NCI-H774 (cell line): ENCODE measurements at regions not wholly inside any gene's neighbourhood (a gene's known extent, or its start where the extent isn't known, plus 50 kb on each side); places are given as distances from the start of the nearest gene placed in this dataset.
"Not testable (repeated sequence)": the region's sequence is repeated elsewhere in the genome, so short reads cannot be mapped to it uniquely, and the experiment has no call there.

Experiments
- DNase-seq: peaks from one replicate; lab custom pipeline; 2025; lab: John Stamatoyannopoulos, UW

- DNase-seq: no peak
Measured at GRCh38 chr12:33187409-33187808, 252.2 kb downstream of the SYT10 start.

- no peak for DNase-seq
Measured at GRCh38 chr12:33184161-33184560, 255.5 kb downstream of the SYT10 start.

- no peak for DNase-seq
Measured at GRCh38 chr12:33182485-33182884, 257.1 kb downstream of the SYT10 start.

DNA sequence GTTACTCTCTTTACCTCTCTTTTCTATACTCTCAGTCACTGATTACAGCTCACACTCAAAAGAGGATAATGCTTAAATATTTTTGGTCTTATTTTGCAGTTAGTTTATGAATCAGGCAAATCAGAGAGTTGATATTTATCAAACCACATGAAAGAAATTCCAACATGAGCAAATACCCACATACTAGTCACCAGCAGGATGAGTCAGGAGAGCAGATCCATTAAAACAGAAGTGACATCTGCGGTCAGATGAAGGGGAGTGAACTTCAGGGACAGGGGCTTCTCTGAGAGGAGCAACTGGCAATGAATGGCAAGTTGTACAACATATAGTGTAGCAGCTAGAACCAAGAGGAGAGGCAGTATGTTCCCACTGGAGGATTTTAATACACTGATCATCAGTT, 258.7 kb downstream of the SYT10 start:
- no peak for DNase-seq

DNA sequence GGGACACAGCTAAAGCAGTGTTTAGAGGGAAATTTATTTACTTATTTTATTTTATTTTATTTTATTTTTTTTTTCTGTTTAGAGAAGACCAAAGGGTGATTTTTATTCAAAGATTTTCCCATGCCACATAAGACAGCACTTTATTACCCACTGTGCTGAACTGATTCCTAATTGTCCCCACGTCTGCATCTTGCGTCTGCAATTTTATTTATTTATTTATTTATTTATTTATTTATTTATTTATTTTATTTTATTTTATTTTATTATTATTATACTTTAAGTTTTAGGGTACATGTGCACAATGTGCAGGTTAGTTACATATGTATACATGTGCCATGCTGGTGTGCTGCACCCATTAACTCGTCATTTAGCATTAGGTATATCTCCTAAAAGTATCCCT, 269.7 kb upstream of the PKP2 start:
- not testable (repeated sequence) for DNase-seq

GRCh38 chr12:33156042-33156441, 259.5 kb upstream of the PKP2 start:
- DNase-seq: no peak

- DNase-seq: not testable (repeated sequence)
Measured at GRCh38 chr12:33147292-33147691, 250.7 kb upstream of the PKP2 start.

DNA sequence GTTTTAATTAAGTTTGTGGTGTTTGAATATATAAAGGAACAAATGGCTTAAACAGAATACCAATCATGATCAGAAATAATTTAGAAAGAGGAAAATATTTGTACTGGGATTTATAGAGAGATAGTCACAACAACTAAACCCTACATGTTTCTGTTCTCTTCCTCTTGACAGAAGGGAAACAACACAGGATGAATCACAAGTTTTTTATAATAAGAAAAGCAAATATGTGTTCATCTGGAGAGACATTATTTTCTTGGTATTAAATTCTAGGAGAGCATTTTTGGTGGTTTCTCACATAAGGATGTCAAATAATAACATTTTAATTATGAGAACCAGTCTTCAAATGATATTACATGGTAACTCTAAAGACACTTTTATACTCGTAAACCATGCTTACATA, 232.9 kb upstream of the PKP2 start:
- no peak for DNase-seq

DNA sequence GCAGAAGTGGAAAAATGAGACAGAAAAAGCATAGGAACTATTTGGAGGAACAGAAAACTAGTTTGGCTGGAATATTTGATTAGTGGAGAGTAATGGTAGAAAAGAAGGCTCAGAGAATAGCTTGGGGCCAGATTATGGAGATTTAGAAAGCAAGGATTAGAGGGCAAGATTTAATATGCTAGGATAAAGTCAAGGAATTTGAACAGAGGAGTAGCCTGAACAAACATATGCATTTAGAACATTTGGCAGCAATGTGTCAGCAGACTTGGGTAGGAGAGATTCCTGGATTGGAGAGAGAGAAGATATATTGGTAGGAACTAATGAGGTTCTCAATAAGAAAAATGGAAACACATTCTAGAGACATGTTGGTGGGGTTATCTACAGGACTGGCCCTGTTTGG, 229.2 kb upstream of the PKP2 start:
- no peak for DNase-seq

GRCh38 chr12:33116284-33116683, 219.7 kb upstream of the PKP2 start:
- no peak for DNase-seq

- DNase-seq: no peak
Measured at GRCh38 chr12:33115716-33116115, 219.1 kb upstream of the PKP2 start.

DNA sequence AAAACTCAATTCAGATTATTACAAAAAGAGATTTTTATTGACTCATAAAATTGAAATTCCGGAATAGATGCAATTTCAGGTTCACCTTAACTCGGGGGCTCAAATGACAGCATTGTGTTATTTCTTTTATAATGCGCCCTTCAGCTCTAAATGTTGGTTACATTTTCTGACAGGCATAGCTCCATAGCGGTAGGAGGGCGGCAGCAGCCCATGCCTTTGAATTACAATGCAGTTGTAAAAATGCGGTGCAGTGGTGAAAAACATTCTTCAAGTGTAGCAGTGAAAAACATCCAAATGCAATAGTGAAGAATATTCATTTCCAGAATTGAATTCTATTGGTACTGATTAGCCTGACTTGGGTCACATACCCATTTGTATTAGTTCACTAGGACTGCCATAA, 215.3 kb upstream of the PKP2 start:
- no peak for DNase-seq

DNA sequence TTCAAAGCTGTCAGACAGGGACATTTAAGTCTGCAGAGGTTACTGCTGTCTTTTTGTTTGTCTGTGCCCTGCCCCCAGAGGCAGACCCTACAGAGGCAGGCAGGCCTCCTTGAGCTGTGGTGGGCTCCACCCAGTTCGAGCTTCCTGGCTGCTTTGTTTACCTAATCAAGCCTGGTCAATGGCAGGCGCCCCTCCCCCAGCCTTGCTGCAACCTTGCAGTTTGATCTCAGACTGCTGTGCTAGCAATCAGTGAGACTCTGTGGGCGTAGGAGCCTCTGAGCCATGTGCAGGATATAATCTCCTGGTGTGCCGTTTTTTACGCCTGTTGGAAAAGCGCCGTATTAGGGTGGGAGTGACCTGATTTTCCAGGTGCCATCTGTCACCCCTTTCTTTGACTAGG, 211.2 kb upstream of the PKP2 start:
- not testable (repeated sequence) for DNase-seq

GRCh38 chr12:33093534-33093933, 197.0 kb upstream of the PKP2 start:
- DNase-seq: no peak

DNA sequence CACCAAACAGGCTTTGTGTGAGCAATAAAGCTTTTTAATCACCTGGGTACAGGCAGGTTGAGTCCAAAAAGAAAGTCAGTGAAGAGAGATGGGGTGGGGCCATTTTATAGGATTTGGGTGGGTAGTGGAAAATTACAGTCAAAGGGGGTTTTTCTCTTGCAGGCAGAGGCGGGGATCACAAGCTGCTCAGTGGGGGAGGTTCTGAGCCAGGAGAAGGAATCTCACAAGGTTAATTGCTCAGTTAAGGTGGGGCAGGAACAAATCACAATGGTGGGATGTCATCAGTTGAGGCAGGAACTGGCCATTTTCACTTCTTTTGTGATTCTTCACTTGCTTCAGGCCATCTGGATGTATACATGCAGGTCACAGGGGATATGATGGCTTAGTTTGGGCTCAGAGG, 191.3 kb upstream of the PKP2 start:
- DNase-seq: not testable (repeated sequence)

GRCh38 chr12:33076401-33076800, 179.8 kb upstream of the PKP2 start:
- not testable (repeated sequence) for DNase-seq

DNA sequence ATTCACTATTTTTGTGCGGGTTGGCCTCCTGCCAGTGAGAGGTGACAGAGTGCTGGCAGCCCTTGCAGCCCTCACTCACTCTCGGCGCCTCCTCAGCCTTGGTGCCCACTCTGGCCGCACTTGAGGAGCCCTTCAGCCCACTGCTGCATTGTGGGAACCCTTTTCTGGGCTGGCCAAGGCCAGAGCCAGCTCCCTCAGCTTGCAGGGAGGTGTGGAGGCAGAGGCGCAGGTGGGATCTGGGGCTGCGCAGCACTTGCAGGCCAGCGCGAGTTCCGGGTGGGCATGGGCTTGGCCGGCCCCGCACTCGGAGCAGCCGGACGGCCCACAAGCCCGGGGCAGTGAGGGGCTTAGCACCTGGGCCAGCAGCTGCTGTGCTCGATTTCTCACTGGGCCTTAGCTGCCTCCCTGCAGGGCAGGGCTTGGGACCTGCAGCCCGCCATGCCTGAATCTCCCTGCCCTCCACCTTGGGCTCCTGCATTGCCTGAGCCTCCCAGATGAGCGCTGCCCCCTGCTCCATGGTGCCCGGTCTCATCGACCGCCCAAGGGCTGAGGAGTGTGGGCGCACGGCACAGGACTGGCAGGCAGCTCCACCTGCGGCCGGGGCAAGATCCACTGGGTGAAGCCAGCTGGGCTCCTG, 178.7 kb upstream of the PKP2 start:
- DNase-seq: not testable (repeated sequence)

GRCh38 chr12:33061844-33062243, 165.3 kb upstream of the PKP2 start:
- no peak for DNase-seq

GRCh38 chr12:33054371-33054770, 157.8 kb upstream of the PKP2 start:
- no peak for DNase-seq

- no peak for DNase-seq
Measured at GRCh38 chr12:33052141-33053051, 155.8 kb upstream of the PKP2 start.

GRCh38 chr12:33047666-33048065, 151.1 kb upstream of the PKP2 start:
- DNase-seq: no peak

- no peak for DNase-seq
Measured at GRCh38 chr12:33044447-33044846, 147.9 kb upstream of the PKP2 start.

DNA sequence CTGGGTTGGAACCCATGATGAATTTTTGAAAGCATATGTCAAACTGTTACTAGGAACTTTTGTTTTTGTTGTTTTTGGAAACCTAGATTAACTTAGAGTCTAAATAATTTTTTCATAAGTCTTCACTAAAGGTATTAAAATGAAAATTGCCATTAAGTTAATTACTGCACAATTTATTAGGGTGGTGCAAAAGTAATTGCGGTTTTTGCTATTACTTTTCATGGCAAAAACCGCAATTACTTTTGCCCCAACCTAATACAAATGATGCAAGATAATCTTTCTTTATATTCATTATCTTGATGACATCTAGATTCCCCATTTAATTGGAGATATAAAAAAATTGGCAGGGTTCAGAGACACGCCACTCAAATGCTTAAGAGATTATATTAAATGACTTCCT, 145.0 kb upstream of the PKP2 start:
- DNase-seq: no peak
